Caco-2 (cell line): ENCODE measurements at regions not wholly inside any gene's neighbourhood (a gene's known extent, or its start where the extent isn't known, plus 50 kb on each side); places are given as distances from the start of the nearest gene placed in this dataset.

Experiments used
- BruUV-seq: library from RNA; stranded (reverse); fragments of 400-500 nt; replicated peaks from 2 replicates; lab custom pipeline; 2021; lab: Mats Ljungman, UMichigan
- CTCF ChIA-PET: fragments of 300-600 bp; sonication (Branson Sonifier 250); formaldehyde crosslinking; loops from one replicate; lab custom pipeline; 2022; ENCODE audit warnings: antibody characterized with exemption; lab: Charles Lee
- POLR2A ChIA-PET: fragments of 300-600 bp; sonication (Branson Sonifier 250); formaldehyde crosslinking; loops from one replicate; lab custom pipeline; 2022; ENCODE audit warnings: antibody characterized with exemption; lab: Charles Lee
- DNase-seq, 2 experiments: peaks; one replicate each; pipeline versions ENCODE4 v3.0.0 to v3.0.0-alpha.2; 2020 to 2022
- H3K27me3 ChIP-seq: replicated peaks from 2 replicates; pipeline ENCODE4 v1.6.0; 2011; ENCODE audit warnings: low read length; ENCODE audit not compliant: control insufficient read depth, insufficient read depth
- H3K36me3 ChIP-seq: 2 replicates; pipeline ENCODE4 v1.5.1; 2011; ENCODE audit warnings: low read length; ENCODE audit not compliant: control insufficient read depth, insufficient read depth
- H3K4me1 ChIP-seq: fragments of 250-450 bp; sonication (Bioruptor Pico); 2 replicates; pipeline ENCODE4 v1.5.1; 2020; ENCODE audit warnings: mild to moderate bottlenecking
- H3K4me3 ChIP-seq: 2 replicates; pipeline ENCODE4 v1.5.1; 2011; ENCODE audit warnings: low read depth, mild to moderate bottlenecking, control low read depth, low read length
- H3K9me3 ChIP-seq: fragments of 250-450 bp; sonication (Bioruptor Pico); 2 replicates; pipeline ENCODE4 v1.5.1; 2020; ENCODE audit warnings: mild to moderate bottlenecking, moderate library complexity
- H3K27ac Mint-ChIP-seq: one replicate; pipeline ENCODE4 v1.8.0; 2022; ENCODE audit warnings: mixed read lengths; ENCODE audit not compliant: unreplicated experiment
- H3K27me3 Mint-ChIP-seq: one replicate; pipeline ENCODE4 v1.8.0; 2022; ENCODE audit warnings: mixed read lengths; ENCODE audit not compliant: insufficient read depth, unreplicated experiment
- H3K36me3 Mint-ChIP-seq: one replicate; pipeline ENCODE4 v1.8.0; 2022; ENCODE audit warnings: mild to moderate bottlenecking, mixed read lengths; ENCODE audit not compliant: insufficient read depth, unreplicated experiment
- H3K4me1 Mint-ChIP-seq: one replicate; pipeline ENCODE4 v1.8.0; 2022; ENCODE audit warnings: low read depth, mixed read lengths; ENCODE audit not compliant: unreplicated experiment
- H3K4me3 Mint-ChIP-seq: one replicate; pipeline ENCODE4 v1.8.0; 2022; ENCODE audit warnings: mild to moderate bottlenecking, moderate library complexity, mixed read lengths; ENCODE audit not compliant: unreplicated experiment
- H3K9me3 Mint-ChIP-seq: one replicate; pipeline ENCODE4 v1.8.0; 2022; ENCODE audit warnings: mixed read lengths; ENCODE audit not compliant: unreplicated experiment
- CTCF ChIP-seq, 2 experiments: fragments of 200-600 bp in 1 of 2; IDR thresholded peaks; 1 replicate in 1 of 2; 2 replicates in 1 of 2; pipeline versions ENCODE4 v1.5.1 to v1.8.0; 2011 to 2022; ENCODE audit warnings: antibody characterized with exemption in 1 of 2, control low read depth in 1 of 2, inconsistent platforms in 1 of 2, low read depth in 1 of 2, low read length in 1 of 2, mild to moderate bottlenecking in 1 of 2, moderate library complexity in 1 of 2; ENCODE audit not compliant: insufficient read depth in 1 of 2, severe bottlenecking in 1 of 2, unreplicated experiment in 1 of 2
- intact Hi-C: fragments of 100-400 bp; cut with micrococcal nuclease; formaldehyde crosslinking; loops from one replicate; pipeline ENCODE4 v1.10.0; 2022; ENCODE audit not compliant: unreplicated experiment

- peaks cover 4% of the 10 kb centered on the region for H3K27me3 Mint-ChIP-seq
- Histone ChIP-seq H3K4me1 (no peaks in the 10 kb centered on the region), H3K4me3 (no peak overlapping the region), H3K27me3 (no peaks in the 10 kb centered on the region), H3K36me3 (no peaks in the 10 kb centered on the region), H3K9me3 (no peaks in the 10 kb centered on the region)
- POLR2A ChIA-PET, result no interaction called here
- H3K9me3 Mint-ChIP-seq, result no peaks in the 10 kb centered on the region
- DNase-seq, result no peak
- H3K27ac Mint-ChIP-seq, result no peak overlapping the region
- H3K36me3 Mint-ChIP-seq, result no peaks in the 10 kb centered on the region
- H3K4me3 Mint-ChIP-seq, result no peak overlapping the region
- intact Hi-C loops, result loop anchor here (5.0 kb wide), 1 partner anchor 167 kb away; no protein-coding TSS in a partner anchor
- no peak for TF ChIP-seq CTCF (IDR thresholded peaks at IDR 0.05; ENCODE audit: insufficient read depth in 1 of 2, low read depth in 1 of 2, low read length in 1 of 2, severe bottlenecking in 1 of 2, unreplicated experiment in 1 of 2)
- no TSS peak for BruUV-seq
- H3K4me1 Mint-ChIP-seq, result no peaks in the 10 kb centered on the region
- CTCF ChIA-PET, result no interaction called here
These were observed 214.8 kb downstream of the NDFIP2 start for GRCh38 chr13:79695754-79696153.

GRCh38 chr13:79692846-79693245, 211.9 kb downstream of the NDFIP2 start:
- DNase-seq, result no peak
- Histone ChIP-seq H3K4me3 (no peak overlapping the region), H3K4me1 (no peaks in the 10 kb centered on the region), H3K27me3 (no peaks in the 10 kb centered on the region), H3K36me3 (no peaks in the 10 kb centered on the region), H3K9me3 (no peaks in the 10 kb centered on the region)
- Mint-ChIP-seq H3K4me3 (no peak overlapping the region), H3K36me3 (no peaks in the 10 kb centered on the region), H3K9me3 (no peaks in the 10 kb centered on the region), H3K27me3 (peaks cover 4% of the 10 kb centered on the region), H3K27ac (no peak overlapping the region), H3K4me1 (no peaks in the 10 kb centered on the region)
- BruUV-seq, result no TSS peak
- CTCF ChIA-PET, result no interaction called here
- POLR2A ChIA-PET, result no interaction called here
- intact Hi-C loops, result no loop called here
- TF ChIP-seq CTCF (IDR thresholded peaks at IDR 0.05; ENCODE audit: insufficient read depth in 1 of 2, low read depth in 1 of 2, low read length in 1 of 2, severe bottlenecking in 1 of 2, unreplicated experiment in 1 of 2), result no peak

- Histone ChIP-seq H3K36me3 (no peaks in the 10 kb centered on the region), H3K9me3 (no peaks in the 10 kb centered on the region), H3K4me3 (no peak overlapping the region), H3K4me1 (no peaks in the 10 kb centered on the region), H3K27me3 (no peaks in the 10 kb centered on the region)
- no peak for DNase-seq
- CTCF ChIA-PET, result no interaction called here
- BruUV-seq, result no TSS peak
- H3K36me3 Mint-ChIP-seq, result no peaks in the 10 kb centered on the region
- POLR2A ChIA-PET, result no interaction called here
- intact Hi-C loops, result no loop called here
- H3K27ac Mint-ChIP-seq, result no peak overlapping the region
- H3K27me3 Mint-ChIP-seq, result no peaks in the 10 kb centered on the region
- H3K9me3 Mint-ChIP-seq, result no peaks in the 10 kb centered on the region
- no peak for TF ChIP-seq CTCF (IDR thresholded peaks at IDR 0.05; ENCODE audit: insufficient read depth in 1 of 2, low read depth in 1 of 2, low read length in 1 of 2, severe bottlenecking in 1 of 2, unreplicated experiment in 1 of 2)
- H3K4me3 Mint-ChIP-seq, result no peak overlapping the region
- no peaks in the 10 kb centered on the region for H3K4me1 Mint-ChIP-seq
These were observed 210.9 kb downstream of the NDFIP2 start for GRCh38 chr13:79691826-79692225.
